ENCODE measurements at regions not wholly inside any gene's neighbourhood (a gene's known extent, or its start where the extent isn't known, plus 50 kb on each side); places are given as distances from the start of the nearest gene placed in this dataset.

- no peak for DNase-seq (ENCODE audit: extremely low spot score)
- no peak for TF ChIP-seq CTBP1 (IDR thresholded peaks at IDR 0.05; ENCODE audit: borderline replicate concordance)
- no peak for TF ChIP-seq ZNF384 (IDR thresholded peaks at IDR 0.05)
- ChIA-PET POLR2A (no interaction called here), CTCF (no interaction called here)
These were observed 86.7 kb downstream of the TMEM18 start for GRCh38 chr2:590214-591175.

GRCh38 chr2:589281-590130, 87.7 kb downstream of the TMEM18 start:
- TF ChIP-seq NFRKB (IDR thresholded peaks at IDR 0.05), result no peak
- TF ChIP-seq TARDBP (IDR thresholded peaks at IDR 0.05), result no peak
- no peak for TF ChIP-seq FOXK2 (IDR thresholded peaks at IDR 0.05)
- no peak for TF ChIP-seq PKNOX1 (IDR thresholded peaks at IDR 0.05)
- no peak for TF ChIP-seq ELF4 (IDR thresholded peaks at IDR 0.05)
- no peak for TF ChIP-seq FOXM1 (IDR thresholded peaks at IDR 0.05; ENCODE audit: borderline replicate concordance)
- no peak for TF ChIP-seq CTBP1 (IDR thresholded peaks at IDR 0.05; ENCODE audit: borderline replicate concordance)
- no peak for TF ChIP-seq L3MBTL2 (conservative IDR thresholded peaks at IDR 0.05)
- TF ChIP-seq SUZ12 (IDR thresholded peaks at IDR 0.05), result no peak
- TF ChIP-seq SP1 (IDR thresholded peaks at IDR 0.05), result no peak
- no peak for TF ChIP-seq HDGF (IDR thresholded peaks at IDR 0.05; ENCODE audit: borderline replicate concordance)
- CTCF ChIA-PET, result no interaction called here
- POLR2A ChIA-PET, result no interaction called here
- DNase-seq (ENCODE audit: extremely low spot score), result no peak

GRCh38 chr2:588074-588645, 89.0 kb downstream of the TMEM18 start:
- no peak for TF ChIP-seq FOXK2 (IDR thresholded peaks at IDR 0.05)
- TF ChIP-seq HDGF (IDR thresholded peaks at IDR 0.05; ENCODE audit: borderline replicate concordance), result no peak
- TF ChIP-seq FOXM1 (IDR thresholded peaks at IDR 0.05; ENCODE audit: borderline replicate concordance), result no peak
- no peak for TF ChIP-seq CTBP1 (IDR thresholded peaks at IDR 0.05; ENCODE audit: borderline replicate concordance)
- TF ChIP-seq ELF4 (IDR thresholded peaks at IDR 0.05), result no peak
- no peak for TF ChIP-seq ZNF384 (IDR thresholded peaks at IDR 0.05)
- TF ChIP-seq BHLHE40 (IDR thresholded peaks at IDR 0.05; ENCODE audit: borderline replicate concordance), result no peak
- TF ChIP-seq FOXA1 (IDR thresholded peaks at IDR 0.05), result no peak
- TF ChIP-seq PKNOX1 (IDR thresholded peaks at IDR 0.05), result no peak
- no peak for TF ChIP-seq NFRKB (IDR thresholded peaks at IDR 0.05)
- no peak for TF ChIP-seq TARDBP (IDR thresholded peaks at IDR 0.05)
- TF ChIP-seq SP1 (IDR thresholded peaks at IDR 0.05), result no peak
- no peak for TF ChIP-seq ARNT (IDR thresholded peaks at IDR 0.05)
- TF ChIP-seq L3MBTL2 (conservative IDR thresholded peaks at IDR 0.05), result no peak
- TF ChIP-seq SUZ12 (IDR thresholded peaks at IDR 0.05), result no peak
- TF ChIP-seq LEF1 (IDR thresholded peaks at IDR 0.05; ENCODE audit: borderline replicate concordance), result no peak
- POLR2A ChIA-PET, result no interaction called here
- DNase-seq (ENCODE audit: extremely low spot score), result no peak
- CTCF ChIA-PET, result no interaction called here

GRCh38 chr2:587087-587960, 89.9 kb downstream of the TMEM18 start:
- ChIA-PET POLR2A (no interaction called here), CTCF (no interaction called here)
- no peak for DNase-seq (ENCODE audit: extremely low spot score)
- TF ChIP-seq PKNOX1 (IDR thresholded peaks at IDR 0.05) (no peak), L3MBTL2 (conservative IDR thresholded peaks at IDR 0.05) (no peak), HDGF (IDR thresholded peaks at IDR 0.05; ENCODE audit: borderline replicate concordance) (no peak), SP1 (IDR thresholded peaks at IDR 0.05) (no peak), LEF1 (IDR thresholded peaks at IDR 0.05; ENCODE audit: borderline replicate concordance) (no peak), CTBP1 (IDR thresholded peaks at IDR 0.05; ENCODE audit: borderline replicate concordance) (no peak), ARNT (IDR thresholded peaks at IDR 0.05) (no peak), ZNF384 (IDR thresholded peaks at IDR 0.05) (no peak), SUZ12 (IDR thresholded peaks at IDR 0.05) (no peak), FOXK2 (IDR thresholded peaks at IDR 0.05) (no peak)

- CTCF ChIA-PET, result no interaction called here
- DNase-seq (ENCODE audit: extremely low spot score), result no peak
- TF ChIP-seq BHLHE40 (IDR thresholded peaks at IDR 0.05; ENCODE audit: borderline replicate concordance), result no peak
- TF ChIP-seq LEF1 (IDR thresholded peaks at IDR 0.05; ENCODE audit: borderline replicate concordance), result no peak
- TF ChIP-seq SUZ12 (IDR thresholded peaks at IDR 0.05), result no peak
- no peak for TF ChIP-seq SP1 (IDR thresholded peaks at IDR 0.05)
- no peak for TF ChIP-seq ARNT (IDR thresholded peaks at IDR 0.05)
- no peak for TF ChIP-seq L3MBTL2 (conservative IDR thresholded peaks at IDR 0.05)
- no peak for TF ChIP-seq FOXM1 (IDR thresholded peaks at IDR 0.05; ENCODE audit: borderline replicate concordance)
- TF ChIP-seq NFRKB (IDR thresholded peaks at IDR 0.05), result no peak
- no peak for TF ChIP-seq FOXA1 (IDR thresholded peaks at IDR 0.05)
- no peak for TF ChIP-seq FOXK2 (IDR thresholded peaks at IDR 0.05)
- no peak for TF ChIP-seq ELF4 (IDR thresholded peaks at IDR 0.05)
- no peak for TF ChIP-seq ZNF384 (IDR thresholded peaks at IDR 0.05)
- no peak for TF ChIP-seq TARDBP (IDR thresholded peaks at IDR 0.05)
- TF ChIP-seq PKNOX1 (IDR thresholded peaks at IDR 0.05), result no peak
- POLR2A ChIA-PET, result no interaction called here
These were observed 90.5 kb downstream of the TMEM18 start for GRCh38 chr2:586641-587076.

Measured in HEK293T (cell line).